Right lobe of liver (tissue), 4 donors: ENCODE measurements at regions not wholly inside any gene's neighbourhood (a gene's known extent, or its start where the extent isn't known, plus 50 kb on each side); places are given as distances from the start of the nearest gene placed in this dataset.

Source experiments
- CTCF ChIP-seq, 4 donors: fragments of 200-600 bp in 3 of 4; fragments of 450-650 bp in 1 of 4; IDR thresholded peaks; one replicate each; pipeline versions ENCODE4 v1.5.1 to v1.8.0; 2016 to 2022; ENCODE audit warnings: antibody characterized with exemption in 4 of 4, mild to moderate bottlenecking in 2 of 4
- POLR2A ChIP-seq: fragments of 450-650 bp; IDR thresholded peaks from one replicate; pipeline ENCODE4 v1.6.1; 2017; ENCODE audit warnings: antibody characterized with exemption, mild to moderate bottlenecking
- donor health status: DM: no; HTN: no; CAD: no.
- donor health status: DM: no; HTN: no; CAD: no.
- donor health status: DM: no; HTN: yes; CAD: no.

GRCh38 chr15:35319354-35319753 lies 226.6 kb downstream of the DPH6 start:
- TF ChIP-seq CTCF (IDR thresholded peaks at IDR 0.05), result no peak
- no peak for TF ChIP-seq POLR2A
